Stomach (tissue), 8 donors: ENCODE measurements at regions not wholly inside any gene's neighbourhood (a gene's known extent, or its start where the extent isn't known, plus 50 kb on each side); places are given as distances from the start of the nearest gene placed in this dataset.

Source experiments
- DNase-seq, 2 donors: peaks; one replicate each; pipeline versions ENCODE4 v3.0.0 to v3.0.0-alpha.2; 2013 to 2019
- H3K27ac ChIP-seq, 5 donors: fragments of 200-600 bp in 4 of 5; sonication (generic) in 4 of 5; one replicate each; pipeline ENCODE4 v1.5.1; 2013 to 2019; ENCODE audit warnings: mild to moderate bottlenecking in 1 of 5, moderate library complexity in 1 of 5
- H3K27me3 ChIP-seq, 3 donors: fragments of 200-600 bp; sonication (generic); one replicate each; pipeline ENCODE4 v1.5.1; 2017 to 2019; ENCODE audit warnings: mixed run types in 1 of 3
- H3K36me3 ChIP-seq, 4 donors: fragments of 200-600 bp; sonication (generic); 1 replicate in 3 of 4; 2 replicates in 1 of 4; pipeline ENCODE4 v1.5.1; 2016 to 2019
- H3K4me1 ChIP-seq, 4 donors: fragments of 200-600 bp; sonication (generic); one replicate each; pipeline ENCODE4 v1.5.1; 2016 to 2019
- H3K4me3 ChIP-seq, 4 donors: fragments of 200-600 bp; sonication (generic) in 3 of 4; one replicate each; pipeline ENCODE4 v1.5.1; 2016 to 2019; ENCODE audit warnings: mild to moderate bottlenecking in 1 of 4
- H3K9me3 ChIP-seq, 4 donors: fragments of 200-600 bp; sonication (generic); one replicate each; pipeline ENCODE4 v1.5.1; 2016 to 2019
- EP300 ChIP-seq: sonication (generic); formaldehyde crosslinking; IDR thresholded peaks from one replicate; pipeline ENCODE4 v1.6.1; 2017; ENCODE audit warnings: antibody characterized with exemption
- POLR2A ChIP-seq, 4 donors: fragments of 450-650 bp; IDR thresholded peaks; one replicate each; pipeline ENCODE4 v1.6.1; 2016; ENCODE audit warnings: antibody characterized with exemption in 4 of 4, control low read depth in 2 of 4, mild to moderate bottlenecking in 1 of 4, moderate library complexity in 1 of 4
- POLR2AphosphoS5 ChIP-seq, 3 donors: sonication (generic); formaldehyde crosslinking; IDR thresholded peaks; one replicate each; pipeline ENCODE4 v1.6.1; 2016; ENCODE audit warnings: antibody characterized with exemption in 3 of 3
- WGBS, 5 donors: extraction: QIAGEN DNeasy Blood & Tissue Kit in 3 of 5; methylation state at CpG; one replicate each; pipeline versions ENCODE4 v1.1.5 to v1.1.7; 2013 to 2018; 5-methylcytosine and 5-hydroxymethylcytosine counted together
- intact Hi-C: fragments of 100-400 bp; cut with DNase I; formaldehyde crosslinking; loops from one replicate; pipeline ENCODE4 v1.15.1; 2023; ENCODE audit warnings: low total_unique reads
- TF ChIP-seq, protein P1 (sequence below), 7 experiments: fragments of 450-650 bp in 4 of 7; fragments of 200-600 bp in 3 of 7; sonication (generic) in 3 of 7; IDR thresholded peaks; one replicate each; pipeline ENCODE4 v1.5.1; 2016 to 2019; ENCODE audit warnings: antibody characterized with exemption in 7 of 7, control low read depth in 2 of 7, mild to moderate bottlenecking in 1 of 7
- donor health status: healthy with polysubstance abuse.
- donor health status: Bipolar disorder and iron deficiency.
- donor health status: healthy.

DNA sequence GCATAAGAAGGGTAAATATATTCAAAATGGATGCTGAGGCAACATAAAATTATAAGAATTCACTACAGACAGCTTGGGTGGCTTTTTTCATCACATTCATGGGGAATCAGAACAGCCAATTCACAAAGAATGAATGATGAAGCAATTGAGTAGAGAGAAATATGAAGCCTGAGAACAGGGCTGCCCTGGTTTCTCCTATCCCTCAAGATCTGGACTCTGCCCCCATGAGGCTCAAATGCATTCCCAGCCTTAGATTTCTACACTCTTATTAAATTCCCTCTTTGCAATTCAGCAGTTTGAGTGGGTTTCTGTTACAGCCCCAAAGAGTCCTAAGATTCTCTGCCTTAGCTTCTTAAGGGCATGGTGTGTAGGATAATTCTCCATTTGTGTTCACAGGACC, 172.5 kb downstream of the MAIP1 start:
- intact Hi-C loops: no loop called here
- Histone ChIP-seq H3K9me3 (no peaks in the 10 kb centered on the region), H3K27ac (no peak overlapping the region), H3K4me1 (peaks cover 0 to 12% (median 9%) of the 10 kb centered on the region in 4 donors), H3K27me3 (no peaks in the 10 kb centered on the region), H3K36me3 (no peaks in the 10 kb centered on the region), H3K4me3 (no peak overlapping the region)
- TF ChIP-seq POLR2A (IDR thresholded peaks at IDR 0.05) (no peak), EP300 (no peak), POLR2AphosphoS5 (IDR thresholded peaks at IDR 0.05) (no peak)
- TF ChIP-seq, protein P1, sequence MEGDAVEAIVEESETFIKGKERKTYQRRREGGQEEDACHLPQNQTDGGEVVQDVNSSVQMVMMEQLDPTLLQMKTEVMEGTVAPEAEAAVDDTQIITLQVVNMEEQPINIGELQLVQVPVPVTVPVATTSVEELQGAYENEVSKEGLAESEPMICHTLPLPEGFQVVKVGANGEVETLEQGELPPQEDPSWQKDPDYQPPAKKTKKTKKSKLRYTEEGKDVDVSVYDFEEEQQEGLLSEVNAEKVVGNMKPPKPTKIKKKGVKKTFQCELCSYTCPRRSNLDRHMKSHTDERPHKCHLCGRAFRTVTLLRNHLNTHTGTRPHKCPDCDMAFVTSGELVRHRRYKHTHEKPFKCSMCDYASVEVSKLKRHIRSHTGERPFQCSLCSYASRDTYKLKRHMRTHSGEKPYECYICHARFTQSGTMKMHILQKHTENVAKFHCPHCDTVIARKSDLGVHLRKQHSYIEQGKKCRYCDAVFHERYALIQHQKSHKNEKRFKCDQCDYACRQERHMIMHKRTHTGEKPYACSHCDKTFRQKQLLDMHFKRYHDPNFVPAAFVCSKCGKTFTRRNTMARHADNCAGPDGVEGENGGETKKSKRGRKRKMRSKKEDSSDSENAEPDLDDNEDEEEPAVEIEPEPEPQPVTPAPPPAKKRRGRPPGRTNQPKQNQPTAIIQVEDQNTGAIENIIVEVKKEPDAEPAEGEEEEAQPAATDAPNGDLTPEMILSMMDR (IDR thresholded peaks at IDR 0.05): no peak
- DNase-seq: peak in 1 of 2 donors; percentile 39

DNA sequence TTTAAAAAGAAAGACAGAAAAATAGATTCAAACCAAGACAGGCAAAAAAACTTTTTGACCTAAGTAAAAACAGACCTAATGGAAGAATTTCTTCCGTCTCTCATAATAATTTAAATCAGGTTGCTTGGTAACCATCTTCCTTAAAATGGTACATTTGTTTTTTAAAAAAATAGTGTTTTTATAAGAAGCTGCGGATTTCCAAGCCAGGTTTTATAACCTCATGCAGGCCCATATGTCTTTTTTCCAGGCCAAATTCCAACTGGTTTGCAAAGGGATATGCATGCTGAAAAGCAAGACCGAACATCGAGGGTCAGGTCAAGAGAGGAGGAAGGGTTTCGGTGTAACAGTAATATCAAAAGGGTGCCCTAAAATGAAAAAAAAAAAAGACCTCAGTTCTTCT, 172.9 kb downstream of the MAIP1 start:
- TF ChIP-seq POLR2AphosphoS5 (IDR thresholded peaks at IDR 0.05) (no peak), EP300 (no peak), POLR2A (IDR thresholded peaks at IDR 0.05) (no peak)
- TF ChIP-seq, protein P1 (IDR thresholded peaks at IDR 0.05): no peak
- peak in 1 of 2 donors; percentile 37 for DNase-seq

DNA sequence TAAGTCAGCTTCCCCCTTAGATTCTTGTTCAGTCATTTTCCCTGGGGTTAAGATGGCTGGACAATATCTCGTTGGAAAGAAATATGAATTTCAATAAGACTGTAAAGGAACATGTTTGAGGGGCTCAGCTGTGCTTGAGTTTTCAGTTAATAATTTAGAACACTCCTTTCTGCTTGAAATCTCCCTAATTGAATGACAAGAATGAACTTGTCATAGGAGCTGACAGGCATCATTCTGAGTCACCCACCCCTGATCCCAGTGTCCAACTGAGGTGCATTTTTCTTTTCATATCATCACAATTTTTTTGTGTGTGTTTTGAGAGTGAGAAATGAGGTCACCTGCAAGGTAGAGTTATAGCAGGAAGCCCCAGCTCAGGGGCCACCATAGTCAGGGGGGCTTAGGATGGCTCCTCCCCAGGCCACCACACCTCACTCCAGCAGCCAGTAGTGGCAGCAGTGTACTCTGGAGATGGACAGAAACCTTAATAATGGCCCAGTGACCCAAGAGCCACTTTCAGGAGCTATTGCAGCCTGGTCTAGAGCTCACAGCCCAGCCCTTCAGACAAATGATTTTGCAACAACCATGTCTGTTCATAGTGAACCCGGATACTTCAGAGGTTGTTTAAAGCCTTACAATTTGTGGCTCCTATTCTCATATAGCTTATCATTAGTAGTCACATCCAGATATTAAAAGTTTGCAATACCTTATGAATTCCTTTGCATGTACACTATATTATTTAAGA, 174.5 kb downstream of the MAIP1 start:
- WGBS, 5 donors: 85 to 94% (median 87%) methylated on average over 2 of the region's 2 CpGs
- no peaks in the 10 kb centered on the region for H3K27me3 ChIP-seq
- intact Hi-C loops: no loop called here
- H3K36me3 ChIP-seq: no peaks in the 10 kb centered on the region
- H3K9me3 ChIP-seq: no peaks in the 10 kb centered on the region
- H3K4me1 ChIP-seq: peaks cover 0 to 12% (median 9%) of the 10 kb centered on the region in 4 donors
- TF ChIP-seq EP300 (no peak), POLR2A (IDR thresholded peaks at IDR 0.05) (no peak), POLR2AphosphoS5 (IDR thresholded peaks at IDR 0.05) (no peak)
- TF ChIP-seq, protein P1 (IDR thresholded peaks at IDR 0.05): no peak
- DNase-seq: no peak
- H3K4me3 ChIP-seq: no peak overlapping the region
- H3K27ac ChIP-seq: no peak overlapping the region

More for the DNA sequence above, 172.9 kb downstream of the MAIP1 start:
- no peak overlapping the region for H3K4me3 ChIP-seq
- H3K27me3 ChIP-seq: no peaks in the 10 kb centered on the region
- H3K4me1 ChIP-seq: peaks cover 0 to 12% (median 9%) of the 10 kb centered on the region in 4 donors
- H3K27ac ChIP-seq: no peak overlapping the region
- H3K9me3 ChIP-seq: no peaks in the 10 kb centered on the region
- intact Hi-C loops: no loop called here
- 83 to 97% (median 96%) methylated on average over 5 of the region's 5 CpGs for WGBS, 5 donors
- H3K36me3 ChIP-seq: no peaks in the 10 kb centered on the region

DNA sequence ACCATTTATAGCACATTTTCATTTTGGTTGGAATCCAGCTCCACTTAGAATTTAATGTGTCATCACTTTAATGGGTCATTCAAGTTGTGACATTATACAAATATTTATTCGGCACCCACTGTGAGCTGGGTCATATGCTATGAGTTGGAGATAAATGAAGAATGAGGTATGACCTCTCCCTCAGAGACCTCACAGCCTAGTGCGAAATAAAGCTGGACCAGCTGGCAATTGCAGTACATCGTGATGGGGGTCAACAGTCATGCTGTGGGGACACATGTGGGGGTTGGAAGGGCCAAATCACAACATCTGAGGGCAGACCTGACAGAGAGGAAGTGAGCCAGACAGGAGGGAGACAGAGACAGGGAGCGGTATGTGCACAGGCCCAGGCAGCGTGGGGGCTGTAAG, 175.4 kb downstream of the MAIP1 start:
- 44 to 61% (median 53%) methylated on average over 5 of the region's 5 CpGs for WGBS, 5 donors
- TF ChIP-seq POLR2AphosphoS5 (IDR thresholded peaks at IDR 0.05): no peak
- TF ChIP-seq, protein P1 (IDR thresholded peaks at IDR 0.05): no peak
- TF ChIP-seq EP300: no peak
- no peak for TF ChIP-seq POLR2A (IDR thresholded peaks at IDR 0.05)
- intact Hi-C loops: no loop called here
- Histone ChIP-seq H3K27me3 (no peaks in the 10 kb centered on the region), H3K27ac (no peak overlapping the region), H3K4me3 (no peak overlapping the region), H3K36me3 (no peaks in the 10 kb centered on the region), H3K4me1 (peaks cover 0 to 4% (median 4%) of the 10 kb centered on the region in 4 donors), H3K9me3 (no peaks in the 10 kb centered on the region)
- no peak for DNase-seq
